Panc1 (cell line): ENCODE measurements at regions not wholly inside any gene's neighbourhood (a gene's known extent, or its start where the extent isn't known, plus 50 kb on each side); places are given as distances from the start of the nearest gene placed in this dataset.

Source experiments
- ATAC-seq: fragments of 200-7000 bp; cut with Tn5 transposase; 2 replicates; pipeline ENCODE4 v1.9.1; 2020; ENCODE audit warnings: mild to moderate bottlenecking, moderate library complexity
- BruUV-seq: library from RNA; stranded (reverse); fragments of 400-500 nt; replicated peaks from 2 replicates; lab custom pipeline; 2021; lab: Mats Ljungman, UMichigan
- CTCF ChIA-PET: fragments of 300-600 bp; sonication (Branson Sonifier 250); formaldehyde crosslinking; loops from one replicate; lab custom pipeline; 2022; ENCODE audit warnings: antibody characterized with exemption; lab: Charles Lee
- POLR2A ChIA-PET: fragments of 300-600 bp; sonication (Branson Sonifier 250); formaldehyde crosslinking; loops from one replicate; lab custom pipeline; 2022; ENCODE audit warnings: antibody characterized with exemption; lab: Charles Lee
- DNase-seq: peaks from one replicate; pipeline ENCODE4 v3.0.0-alpha.2; 2010; ENCODE audit warnings: low read depth, low spot score
- H3K27ac ChIP-seq: 2 replicates; pipeline ENCODE4 v1.5.1; 2011; ENCODE audit warnings: mild to moderate bottlenecking, low read length, inconsistent platforms
- H3K27me3 ChIP-seq: fragments of 200-500 bp; sonication (Bioruptor generic); 2 replicates; pipeline ENCODE4 v1.6.0; 2014; ENCODE audit warnings: low read length, inconsistent platforms; ENCODE audit not compliant: control insufficient read depth, insufficient read depth
- H3K36me3 ChIP-seq: fragments of 200-500 bp; sonication (Bioruptor generic); 2 replicates; pipeline ENCODE4 v1.5.1; 2014; ENCODE audit warnings: inconsistent platforms, mild to moderate bottlenecking, low read length, moderate library complexity; ENCODE audit not compliant: control insufficient read depth, insufficient read depth
- H3K4me1 ChIP-seq: 2 replicates; pipeline ENCODE4 v1.5.1; 2011; ENCODE audit warnings: inconsistent platforms, mild to moderate bottlenecking, low read length, moderate library complexity; ENCODE audit not compliant: control insufficient read depth, insufficient read depth
- H3K4me3 ChIP-seq, 2 experiments: 2 replicates each; pipeline ENCODE4 v1.5.1; 2011 to 2012; ENCODE audit warnings: low read depth in 2 of 2, low read length in 2 of 2, mild to moderate bottlenecking in 2 of 2, inconsistent platforms in 1 of 2, moderate library complexity in 1 of 2
- H3K9me3 ChIP-seq: fragments of 200-500 bp; sonication (Bioruptor generic); 2 replicates; pipeline ENCODE4 v1.5.1; 2014; ENCODE audit warnings: low read depth, mild to moderate bottlenecking, inconsistent platforms, low read length, moderate library complexity; ENCODE audit not compliant: control insufficient read depth, insufficient read depth
- POLR2AphosphoS5 ChIP-seq: IDR thresholded peaks from 2 replicates; pipeline ENCODE4 v1.6.1; 2012; ENCODE audit warnings: mild to moderate bottlenecking, low read depth, low read length, moderate library complexity
- SIN3A ChIP-seq: IDR thresholded peaks from 2 replicates; pipeline ENCODE4 v1.6.1; 2012; ENCODE audit warnings: low read depth, mild to moderate bottlenecking, low read length, moderate library complexity, borderline replicate concordance; ENCODE audit not compliant: insufficient read depth
- TCF7L2 ChIP-seq: IDR thresholded peaks from 2 replicates; pipeline ENCODE4 v1.6.1; 2011; ENCODE audit warnings: mild to moderate bottlenecking, low read depth, low read length, inconsistent platforms
- in situ Hi-C: cut with HindIII; loops from 2 replicates; pipeline ENCODE4 v1.10.0; 2016; ENCODE audit warnings: low sequenced_read_pairs, low pct_unique_long_range_greater_than_20kb
- intact Hi-C: fragments of 100-400 bp; cut with micrococcal nuclease; formaldehyde crosslinking; loops from one replicate; pipeline ENCODE4 v1.10.0; 2022; ENCODE audit not compliant: unreplicated experiment
- TF ChIP-seq, protein P1 (sequence below), 2 experiments: IDR thresholded peaks; 2 replicates each; pipeline ENCODE4 v1.6.1; 2011 to 2012; ENCODE audit warnings: low read depth in 2 of 2, control low read depth in 1 of 2, low read length in 1 of 2, mild to moderate bottlenecking in 1 of 2, moderate library complexity in 1 of 2; ENCODE audit not compliant: insufficient read depth in 1 of 2
- TF ChIP-seq, protein P2 (sequence below): fragments of 450-650 bp; IDR thresholded peaks from 2 replicates; pipeline ENCODE4 v1.5.1; 2017; ENCODE audit warnings: mild to moderate bottlenecking

DNA sequence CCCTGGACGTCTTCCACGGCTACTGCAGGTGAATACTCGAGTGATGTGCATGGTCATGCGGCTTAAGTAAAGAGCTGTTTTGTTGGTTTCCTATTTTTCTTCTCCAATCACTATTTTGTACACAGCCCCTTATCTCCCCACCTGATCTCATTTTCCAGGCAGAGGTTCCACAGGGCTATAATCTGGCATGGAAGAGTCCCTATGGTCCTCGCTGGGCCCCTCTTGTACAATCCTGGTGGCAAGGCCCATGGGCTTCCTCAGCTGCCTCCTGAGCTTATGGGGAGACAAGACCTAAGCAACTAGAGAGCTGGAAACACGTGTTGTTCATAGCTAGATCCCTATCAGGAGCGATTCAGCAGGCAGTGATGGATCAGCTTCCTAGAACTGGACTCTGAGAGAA is 181.3 kb upstream of the ADO start:
- in situ Hi-C loops (no loop called here), intact Hi-C loops (no loop called here)
- POLR2A ChIA-PET, result no interaction called here
- H3K27me3 ChIP-seq, result no peaks in the 10 kb centered on the region; the same call in 1 of the 2 replicates
- H3K9me3 ChIP-seq, result no peaks in the 10 kb centered on the region
- CTCF ChIA-PET, result no interaction called here
- ATAC-seq, result no peak
- DNase-seq, result no peak
- no peak overlapping the region for H3K4me3 ChIP-seq
- H3K36me3 ChIP-seq, result no peaks in the 10 kb centered on the region
- no peak for TF ChIP-seq TCF7L2
- TF ChIP-seq SIN3A, result no peak
- TF ChIP-seq, protein P1, sequence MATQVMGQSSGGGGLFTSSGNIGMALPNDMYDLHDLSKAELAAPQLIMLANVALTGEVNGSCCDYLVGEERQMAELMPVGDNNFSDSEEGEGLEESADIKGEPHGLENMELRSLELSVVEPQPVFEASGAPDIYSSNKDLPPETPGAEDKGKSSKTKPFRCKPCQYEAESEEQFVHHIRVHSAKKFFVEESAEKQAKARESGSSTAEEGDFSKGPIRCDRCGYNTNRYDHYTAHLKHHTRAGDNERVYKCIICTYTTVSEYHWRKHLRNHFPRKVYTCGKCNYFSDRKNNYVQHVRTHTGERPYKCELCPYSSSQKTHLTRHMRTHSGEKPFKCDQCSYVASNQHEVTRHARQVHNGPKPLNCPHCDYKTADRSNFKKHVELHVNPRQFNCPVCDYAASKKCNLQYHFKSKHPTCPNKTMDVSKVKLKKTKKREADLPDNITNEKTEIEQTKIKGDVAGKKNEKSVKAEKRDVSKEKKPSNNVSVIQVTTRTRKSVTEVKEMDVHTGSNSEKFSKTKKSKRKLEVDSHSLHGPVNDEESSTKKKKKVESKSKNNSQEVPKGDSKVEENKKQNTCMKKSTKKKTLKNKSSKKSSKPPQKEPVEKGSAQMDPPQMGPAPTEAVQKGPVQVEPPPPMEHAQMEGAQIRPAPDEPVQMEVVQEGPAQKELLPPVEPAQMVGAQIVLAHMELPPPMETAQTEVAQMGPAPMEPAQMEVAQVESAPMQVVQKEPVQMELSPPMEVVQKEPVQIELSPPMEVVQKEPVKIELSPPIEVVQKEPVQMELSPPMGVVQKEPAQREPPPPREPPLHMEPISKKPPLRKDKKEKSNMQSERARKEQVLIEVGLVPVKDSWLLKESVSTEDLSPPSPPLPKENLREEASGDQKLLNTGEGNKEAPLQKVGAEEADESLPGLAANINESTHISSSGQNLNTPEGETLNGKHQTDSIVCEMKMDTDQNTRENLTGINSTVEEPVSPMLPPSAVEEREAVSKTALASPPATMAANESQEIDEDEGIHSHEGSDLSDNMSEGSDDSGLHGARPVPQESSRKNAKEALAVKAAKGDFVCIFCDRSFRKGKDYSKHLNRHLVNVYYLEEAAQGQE (IDR thresholded peaks at IDR 0.05; ENCODE audit: insufficient read depth in 1 of 2, low read depth in 2 of 2, low read length in 1 of 2), result no peak
- TF ChIP-seq POLR2AphosphoS5, result no peak
- TF ChIP-seq, protein P2, sequence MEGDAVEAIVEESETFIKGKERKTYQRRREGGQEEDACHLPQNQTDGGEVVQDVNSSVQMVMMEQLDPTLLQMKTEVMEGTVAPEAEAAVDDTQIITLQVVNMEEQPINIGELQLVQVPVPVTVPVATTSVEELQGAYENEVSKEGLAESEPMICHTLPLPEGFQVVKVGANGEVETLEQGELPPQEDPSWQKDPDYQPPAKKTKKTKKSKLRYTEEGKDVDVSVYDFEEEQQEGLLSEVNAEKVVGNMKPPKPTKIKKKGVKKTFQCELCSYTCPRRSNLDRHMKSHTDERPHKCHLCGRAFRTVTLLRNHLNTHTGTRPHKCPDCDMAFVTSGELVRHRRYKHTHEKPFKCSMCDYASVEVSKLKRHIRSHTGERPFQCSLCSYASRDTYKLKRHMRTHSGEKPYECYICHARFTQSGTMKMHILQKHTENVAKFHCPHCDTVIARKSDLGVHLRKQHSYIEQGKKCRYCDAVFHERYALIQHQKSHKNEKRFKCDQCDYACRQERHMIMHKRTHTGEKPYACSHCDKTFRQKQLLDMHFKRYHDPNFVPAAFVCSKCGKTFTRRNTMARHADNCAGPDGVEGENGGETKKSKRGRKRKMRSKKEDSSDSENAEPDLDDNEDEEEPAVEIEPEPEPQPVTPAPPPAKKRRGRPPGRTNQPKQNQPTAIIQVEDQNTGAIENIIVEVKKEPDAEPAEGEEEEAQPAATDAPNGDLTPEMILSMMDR, result no peak
- H3K27ac ChIP-seq, result no peak overlapping the region
- BruUV-seq, result no TSS peak
- H3K4me1 ChIP-seq, result no peaks in the 10 kb centered on the region

DNA sequence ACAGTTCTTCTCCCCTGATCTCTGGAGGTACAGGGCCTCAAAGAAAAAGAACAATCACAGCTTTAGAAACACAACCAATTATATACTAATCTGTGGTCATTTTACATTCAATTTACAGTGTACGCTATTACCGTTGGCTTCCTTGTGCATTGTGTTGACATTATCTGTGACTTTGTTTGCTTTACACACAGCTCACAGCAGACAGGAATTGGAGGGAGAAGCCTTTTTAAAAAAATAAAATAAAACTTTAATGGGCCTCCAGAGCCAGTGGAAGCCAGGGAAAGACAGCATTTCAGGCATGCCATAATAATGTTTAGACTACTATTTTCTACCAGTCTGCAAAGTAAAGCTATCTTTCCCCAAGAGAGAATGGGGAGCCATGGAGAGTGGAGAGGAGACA is 179.0 kb upstream of the ADO start:
- ATAC-seq, result no peak
- BruUV-seq, result no TSS peak
- ChIA-PET POLR2A (no interaction called here), CTCF (no interaction called here)
- H3K4me3 ChIP-seq, result no peak overlapping the region
- H3K9me3 ChIP-seq, result no peaks in the 10 kb centered on the region
- no peaks in the 10 kb centered on the region for H3K4me1 ChIP-seq
- H3K27ac ChIP-seq, result no peak overlapping the region
- no peak for DNase-seq
- no peaks in the 10 kb centered on the region for H3K27me3 ChIP-seq
- H3K36me3 ChIP-seq, result no peaks in the 10 kb centered on the region
- in situ Hi-C loops, result no loop called here
- TF ChIP-seq, protein P1 (IDR thresholded peaks at IDR 0.05; ENCODE audit: insufficient read depth in 1 of 2, low read depth in 2 of 2, low read length in 1 of 2), result no peak
- TF ChIP-seq TCF7L2 (no peak), POLR2AphosphoS5 (no peak), SIN3A (no peak)
- TF ChIP-seq, protein P2, result no peak
- intact Hi-C loops, result no loop called here
